Tibial nerve (tissue), 3 donors: ENCODE measurements at regions not wholly inside any gene's neighbourhood (a gene's known extent, or its start where the extent isn't known, plus 50 kb on each side); places are given as distances from the start of the nearest gene placed in this dataset.

Experiments
- CTCF ChIP-seq, 5 experiments: fragments of 200-600 bp in 3 of 5; fragments of 450-650 bp in 2 of 5; sonication (generic) in 3 of 5; IDR thresholded peaks; one replicate each; pipeline ENCODE4 v1.5.1; 2016 to 2019; ENCODE audit warnings: antibody characterized with exemption in 5 of 5, mild to moderate bottlenecking in 3 of 5, moderate library complexity in 2 of 5
- POLR2A ChIP-seq, 2 donors: fragments of 450-650 bp; IDR thresholded peaks; one replicate each; pipeline ENCODE4 v1.6.1; 2017; ENCODE audit warnings: antibody characterized with exemption in 2 of 2, mild to moderate bottlenecking in 2 of 2, moderate library complexity in 2 of 2

- no peak for TF ChIP-seq CTCF (IDR thresholded peaks at IDR 0.05)
- TF ChIP-seq POLR2A (IDR thresholded peaks at IDR 0.05): no peak
These were observed 239.4 kb upstream of the THRB start for GRCh38 chr3:24734019-24734418.
